IMR-90 (cell line): ENCODE measurements at regions not wholly inside any gene's neighbourhood (a gene's known extent, or its start where the extent isn't known, plus 50 kb on each side); places are given as distances from the start of the nearest gene placed in this dataset.

ENCODE experiments used
- BHLHE40 ChIP-seq: fragments of 150-350 bp; IDR thresholded peaks from 2 replicates; pipeline ENCODE4 v1.6.1; 2016; ENCODE audit warnings: mild to moderate bottlenecking, low read depth, low read length
- CEBPB ChIP-seq: IDR thresholded peaks from 2 replicates; pipeline ENCODE4 v1.6.1; 2012; ENCODE audit warnings: low read depth, low read length, improper control_type of control experiment
- CHD1 ChIP-seq: IDR thresholded peaks from 2 replicates; pipeline ENCODE4 v1.6.1; 2012; ENCODE audit warnings: low read depth, low read length, improper control_type of control experiment
- CTCF ChIP-seq: conservative IDR thresholded peaks from 2 replicates; pipeline ENCODE4 v1.5.1; 2012; ENCODE audit warnings: mild to moderate bottlenecking, low read depth, low read length, improper control_type of control experiment
- FOS ChIP-seq: fragments of 150-350 bp; IDR thresholded peaks from 2 replicates; pipeline ENCODE4 v1.6.1; 2016; ENCODE audit warnings: low read depth, low read length
- MAZ ChIP-seq: IDR thresholded peaks from 2 replicates; pipeline ENCODE4 v1.6.1; 2012; ENCODE audit warnings: low read depth, mild to moderate bottlenecking, low read length, improper control_type of control experiment, moderate library complexity, borderline replicate concordance
- MXI1 ChIP-seq: IDR thresholded peaks from 2 replicates; pipeline ENCODE4 v1.6.1; 2012; ENCODE audit warnings: low read depth, mild to moderate bottlenecking, low read length, moderate library complexity, borderline replicate concordance
- NFE2L2 ChIP-seq: fragments of 150-350 bp; IDR thresholded peaks from 2 replicates; pipeline ENCODE4 v1.6.1; 2016; ENCODE audit warnings: low read depth, mild to moderate bottlenecking, low read length
- POLR2A ChIP-seq: IDR thresholded peaks from 2 replicates; pipeline ENCODE4 v1.6.1; 2012; ENCODE audit warnings: mild to moderate bottlenecking, low read depth, low read length
- RCOR1 ChIP-seq: IDR thresholded peaks from 2 replicates; pipeline ENCODE4 v1.6.1; 2012; ENCODE audit warnings: mild to moderate bottlenecking, low read length, improper control_type of control experiment; ENCODE audit not compliant: insufficient replicate concordance
- SMC3 ChIP-seq: fragments of 150-350 bp; IDR thresholded peaks from 2 replicates; pipeline ENCODE4 v1.6.1; 2016; ENCODE audit warnings: low read depth, mild to moderate bottlenecking, antibody characterized with exemption, low read length, moderate library complexity

GRCh38 chr18:7298149-7298548 is 67.3 kb downstream of the LRRC30 start:
- TF ChIP-seq POLR2A (no peak), MXI1 (no peak), CTCF (no peak), SMC3 (no peak), CEBPB (no peak), RCOR1 (no peak), MAZ (no peak), CHD1 (no peak), BHLHE40 (no peak), FOS (no peak), NFE2L2 (no peak)
